Vagina (tissue), 2 donors: ENCODE measurements at regions not wholly inside any gene's neighbourhood (a gene's known extent, or its start where the extent isn't known, plus 50 kb on each side); places are given as distances from the start of the nearest gene placed in this dataset.

Source experiments
- CTCF ChIP-seq, 3 experiments: fragments of 450-650 bp in 2 of 3; fragments of 200-600 bp in 1 of 3; sonication (generic) in 1 of 3; IDR thresholded peaks; one replicate each; pipeline ENCODE4 v1.5.1; 2017 to 2019; ENCODE audit warnings: antibody characterized with exemption in 3 of 3, mild to moderate bottlenecking in 2 of 3, moderate library complexity in 2 of 3
- POLR2A ChIP-seq, 2 donors: fragments of 450-650 bp; IDR thresholded peaks; one replicate each; pipeline ENCODE4 v1.6.1; 2017; ENCODE audit warnings: antibody characterized with exemption in 2 of 2, mild to moderate bottlenecking in 2 of 2, moderate library complexity in 2 of 2
- POLR2AphosphoS5 ChIP-seq, 2 donors: sonication (generic); formaldehyde crosslinking; IDR thresholded peaks; one replicate each; pipeline ENCODE4 v1.9.0; 2017; ENCODE audit warnings: antibody characterized with exemption in 2 of 2, mild to moderate bottlenecking in 2 of 2, low read depth in 1 of 2; ENCODE audit not compliant: insufficient read depth in 1 of 2

- TF ChIP-seq CTCF (IDR thresholded peaks at IDR 0.05) (no peak), POLR2AphosphoS5 (IDR thresholded peaks at IDR 0.05; ENCODE audit: insufficient read depth in 1 of 2, low read depth in 1 of 2) (no peak), POLR2A (IDR thresholded peaks at IDR 0.05) (no peak)
These were observed 683.3 kb downstream of the IRS1 start for GRCh38 chr2:226116346-226116745.
